Mesothelial cell of epicardium (in vitro differentiated cells): ENCODE measurements at regions not wholly inside any gene's neighbourhood (a gene's known extent, or its start where the extent isn't known, plus 50 kb on each side); places are given as distances from the start of the nearest gene placed in this dataset.
"Not testable (repeated sequence)": the region's sequence is repeated elsewhere in the genome, so short reads cannot be mapped to it uniquely, and the experiment has no call there.

Experiments used
- DNase-seq, 2 experiments: peaks; one replicate each; pipeline ENCODE4 v3.0.0; 2021; ENCODE audit warnings: low spot score in 2 of 2; ENCODE audit not compliant: unreplicated experiment in 2 of 2
- H3K27ac Mint-ChIP-seq: 2 replicates; pipeline ENCODE4 v1.8.0; 2021; ENCODE audit warnings: mixed read lengths
- H3K27me3 Mint-ChIP-seq: 2 replicates; pipeline ENCODE4 v1.8.0; 2021; ENCODE audit warnings: low read depth, mixed read lengths
- H3K36me3 Mint-ChIP-seq: 2 replicates; pipeline ENCODE4 v1.8.0; 2021; ENCODE audit warnings: mixed read lengths
- H3K4me1 Mint-ChIP-seq: 2 replicates; pipeline ENCODE4 v1.8.0; 2021; ENCODE audit warnings: mixed read lengths
- H3K4me3 Mint-ChIP-seq: 2 replicates; pipeline ENCODE4 v1.8.0; 2021; ENCODE audit warnings: mild to moderate bottlenecking, moderate library complexity, mixed read lengths
- H3K9me3 Mint-ChIP-seq: 2 replicates; pipeline ENCODE4 v1.8.0; 2021; ENCODE audit warnings: mixed read lengths
- CTCF ChIP-seq: fragments of 200-600 bp; sonication (generic); IDR thresholded peaks from one replicate; pipeline ENCODE4 v1.5.0; 2021; ENCODE audit warnings: antibody characterized with exemption; ENCODE audit not compliant: unreplicated experiment

- DNase-seq = no peak
- H3K27me3 Mint-ChIP-seq = peaks cover 5% of the 10 kb centered on the region
- H3K9me3 Mint-ChIP-seq = no peaks in the 10 kb centered on the region
- H3K27ac Mint-ChIP-seq = no peak overlapping the region
- TF ChIP-seq CTCF = no peak
- H3K4me3 Mint-ChIP-seq = no peak overlapping the region
- no peaks in the 10 kb centered on the region for H3K36me3 Mint-ChIP-seq
- H3K4me1 Mint-ChIP-seq = peaks cover 5% of the 10 kb centered on the region
Observed at GRCh38 chr9:32886021-32886420, 102.7 kb downstream of the TMEM215 start.

GRCh38 chr9:32894485-32894884, 106.9 kb downstream of the APTX start:
- not testable (repeated sequence) for H3K27ac Mint-ChIP-seq, H3K36me3 Mint-ChIP-seq, H3K4me3 Mint-ChIP-seq, H3K4me1 Mint-ChIP-seq, DNase-seq, H3K27me3 Mint-ChIP-seq
- H3K9me3 Mint-ChIP-seq = peaks cover 15% of the 10 kb centered on the region

- no peaks in the 10 kb centered on the region for H3K27me3 Mint-ChIP-seq
- no peak for DNase-seq
- no peak overlapping the region for H3K4me3 Mint-ChIP-seq
- peaks cover 3% of the 10 kb centered on the region for H3K4me1 Mint-ChIP-seq
- TF ChIP-seq CTCF = no peak
- no peaks in the 10 kb centered on the region for H3K36me3 Mint-ChIP-seq
- peaks cover 14% of the 10 kb centered on the region for H3K9me3 Mint-ChIP-seq
- H3K27ac Mint-ChIP-seq = no peak overlapping the region
Observed at GRCh38 chr9:32899181-32899580, 102.2 kb downstream of the APTX start.

GRCh38 chr9:32899761-32900160, 101.7 kb downstream of the APTX start:
- H3K4me3 Mint-ChIP-seq = no peak overlapping the region
- no peak for DNase-seq
- no peaks in the 10 kb centered on the region for H3K36me3 Mint-ChIP-seq
- no peak overlapping the region for H3K27ac Mint-ChIP-seq
- peaks cover 14% of the 10 kb centered on the region for H3K9me3 Mint-ChIP-seq
- peaks cover 3% of the 10 kb centered on the region for H3K4me1 Mint-ChIP-seq
- TF ChIP-seq CTCF = no peak
- H3K27me3 Mint-ChIP-seq = no peaks in the 10 kb centered on the region

- Mint-ChIP-seq H3K36me3 (no peaks in the 10 kb centered on the region), H3K9me3 (peaks cover 6% of the 10 kb centered on the region), H3K27ac (no peak overlapping the region), H3K27me3 (no peaks in the 10 kb centered on the region), H3K4me1 (no peaks in the 10 kb centered on the region), H3K4me3 (no peak overlapping the region)
- no peak for TF ChIP-seq CTCF
- DNase-seq = no peak
Observed at GRCh38 chr9:32906213-32906612, 95.2 kb downstream of the APTX start.

GRCh38 chr9:32915802-32916201, 85.6 kb downstream of the APTX start:
- Mint-ChIP-seq H3K4me3 (no peak overlapping the region), H3K36me3 (no peaks in the 10 kb centered on the region), H3K4me1 (no peaks in the 10 kb centered on the region), H3K27ac (no peak overlapping the region), H3K9me3 (no peaks in the 10 kb centered on the region), H3K27me3 (peaks cover 4% of the 10 kb centered on the region)
- TF ChIP-seq CTCF = no peak
- no peak for DNase-seq
